Hematopoietic multipotent progenitor cell treated with erythropoietin and hydrocortisone succinate and interleukin-3 and kit ligand, for 4 days (in vitro differentiated cells): ENCODE measurements at regions not wholly inside any gene's neighbourhood (a gene's known extent, or its start where the extent isn't known, plus 50 kb on each side); places are given as distances from the start of the nearest gene placed in this dataset.
"Not testable (repeated sequence)": the region's sequence is repeated elsewhere in the genome, so short reads cannot be mapped to it uniquely, and the experiment has no call there.

ENCODE experiments used
- DNase-seq: peaks from one replicate; pipeline ENCODE4 v3.0.0-alpha.2; 2015

DNA sequence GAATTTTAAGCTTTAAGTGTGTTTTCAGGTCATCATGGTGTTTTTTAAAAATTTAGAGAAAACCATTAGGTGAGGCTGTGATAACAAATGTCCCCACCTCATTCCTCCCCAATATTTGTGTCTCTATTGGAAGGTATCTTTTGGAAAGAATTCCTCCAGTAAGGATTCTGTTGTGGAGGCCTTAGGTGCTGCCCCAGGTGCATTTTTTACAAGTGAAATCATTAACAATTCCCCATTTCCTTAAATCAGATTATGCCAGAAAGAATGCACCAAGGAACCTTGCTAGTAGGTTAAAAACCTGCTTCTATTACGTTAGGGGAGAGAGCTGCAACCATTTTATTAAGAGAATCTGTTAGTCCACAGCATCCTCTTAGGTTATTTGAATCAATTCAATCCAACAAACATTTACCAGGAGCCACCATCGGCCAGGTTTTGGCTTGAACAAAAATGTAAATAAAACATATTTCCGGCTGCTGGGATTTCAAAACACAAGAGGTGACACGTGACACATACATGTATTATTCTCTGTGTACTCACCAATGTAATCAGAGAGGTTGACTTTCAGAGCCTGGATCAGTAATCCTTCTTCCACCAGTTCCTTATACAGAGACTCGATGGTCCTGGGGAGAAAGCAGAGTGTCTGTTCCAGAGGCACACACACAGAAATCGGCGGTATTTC, 112.5 kb upstream of the ASB18 start:
- no peak for DNase-seq

DNA sequence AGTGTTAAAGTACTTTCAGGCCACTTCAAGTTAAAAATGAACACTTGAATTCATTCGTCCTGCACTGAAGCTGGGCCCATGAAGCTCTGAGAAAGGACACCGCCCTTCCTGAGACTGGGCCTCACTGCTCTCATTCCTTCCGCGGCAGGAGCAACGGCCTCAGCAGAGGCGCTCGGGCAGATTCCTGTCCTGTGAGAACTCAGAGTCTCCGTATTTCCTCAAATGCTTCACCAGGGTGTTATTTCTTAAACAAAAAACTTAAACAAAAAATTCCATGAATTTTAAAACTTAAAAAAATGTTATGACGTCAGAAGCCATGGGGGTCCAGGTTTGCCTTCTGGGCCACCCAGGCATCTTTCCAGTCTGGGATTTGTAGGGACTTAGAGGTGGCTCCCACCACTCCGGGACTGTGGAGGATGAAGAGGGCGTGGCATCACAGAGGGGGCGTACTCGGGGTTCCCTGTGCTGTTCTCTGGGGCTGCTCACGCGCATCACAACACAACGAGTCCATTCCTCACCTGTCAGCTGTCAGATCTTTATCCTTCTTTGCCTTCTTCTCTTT, 115.9 kb upstream of the ASB18 start:
- DNase-seq, result no peak

DNA sequence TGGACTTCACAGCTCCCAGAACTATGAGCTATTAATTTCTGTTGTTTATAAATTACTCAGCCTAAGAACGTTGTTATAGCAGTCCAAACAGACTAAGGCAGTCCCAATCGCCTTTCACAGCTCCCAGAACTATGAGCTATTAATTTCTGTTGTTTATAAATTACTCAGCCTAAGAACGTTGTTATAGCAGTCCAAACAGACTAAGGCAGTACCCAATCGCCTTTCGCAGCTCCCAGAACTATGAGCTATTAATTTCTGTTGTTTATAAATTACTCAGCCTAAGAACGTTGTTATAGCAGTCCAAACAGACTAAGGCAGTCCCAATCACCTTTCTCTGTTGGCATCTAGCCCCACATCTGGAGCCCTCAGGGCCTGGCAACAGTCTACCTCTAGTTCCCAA, 117.0 kb upstream of the ASB18 start:
- not testable (repeated sequence) for DNase-seq

DNA sequence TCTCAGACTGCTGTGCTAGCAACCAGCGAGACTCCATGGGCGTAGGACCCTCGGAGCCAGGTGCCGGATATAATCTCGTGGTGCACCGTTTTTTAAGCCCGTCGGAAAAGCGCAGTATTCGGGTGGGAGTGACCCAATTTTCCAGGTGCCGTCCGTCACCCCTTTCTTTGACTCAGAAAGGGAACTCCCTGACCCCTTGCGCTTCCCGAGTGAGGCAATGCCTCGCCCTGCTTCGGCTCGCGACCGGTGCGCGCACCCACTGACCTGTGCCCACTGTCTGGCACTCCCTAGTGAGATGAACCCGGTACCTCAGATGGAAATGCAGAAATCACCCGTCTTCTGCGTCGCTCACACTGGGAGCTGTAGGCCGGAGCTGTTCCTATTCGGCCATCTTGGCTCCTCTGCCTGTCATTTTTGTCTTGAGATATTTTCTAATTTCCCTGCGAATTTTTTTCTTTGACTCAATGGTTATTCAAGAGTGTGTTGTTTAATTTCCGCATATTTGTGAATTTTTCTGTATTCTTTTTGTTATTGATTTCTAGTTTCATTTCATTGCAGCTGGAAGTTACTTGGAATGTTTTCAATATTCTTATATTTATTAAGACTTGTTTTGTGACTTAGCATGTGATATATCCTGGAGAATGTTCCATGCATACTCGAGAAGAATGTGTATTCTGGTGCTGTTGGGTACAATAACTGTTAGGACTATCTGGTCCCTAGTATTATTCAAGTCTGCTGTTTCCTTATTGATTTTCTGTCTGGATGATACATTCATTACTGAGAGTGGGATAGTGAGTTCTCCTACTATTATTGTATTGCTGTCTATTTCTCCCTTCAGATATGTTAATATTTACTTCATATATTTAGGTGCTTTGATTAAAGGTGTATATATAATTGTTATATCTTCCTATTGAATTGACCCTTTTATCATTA, 125.3 kb upstream of the ASB18 start:
- not testable (repeated sequence) for DNase-seq

DNA sequence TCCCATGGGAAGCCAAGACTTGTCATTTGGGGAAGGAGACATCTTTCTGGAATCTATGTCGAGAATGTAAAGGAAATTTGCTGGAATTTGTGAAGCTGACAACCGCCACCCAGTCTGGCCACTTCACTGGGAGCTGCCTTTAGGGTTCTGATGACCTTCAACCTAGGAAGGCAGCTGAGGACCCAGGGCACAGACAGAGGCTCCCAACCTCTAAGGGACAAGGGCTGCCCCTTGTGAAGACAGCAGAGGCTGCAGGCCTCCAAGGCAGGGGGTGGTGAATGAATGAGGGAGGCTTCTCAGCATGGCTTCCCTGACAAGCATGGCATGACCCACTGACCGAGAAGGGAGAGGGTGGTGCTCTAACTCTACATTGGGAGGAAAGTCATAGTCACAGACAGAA, 128.9 kb upstream of the ASB18 start:
- no peak for DNase-seq

DNA sequence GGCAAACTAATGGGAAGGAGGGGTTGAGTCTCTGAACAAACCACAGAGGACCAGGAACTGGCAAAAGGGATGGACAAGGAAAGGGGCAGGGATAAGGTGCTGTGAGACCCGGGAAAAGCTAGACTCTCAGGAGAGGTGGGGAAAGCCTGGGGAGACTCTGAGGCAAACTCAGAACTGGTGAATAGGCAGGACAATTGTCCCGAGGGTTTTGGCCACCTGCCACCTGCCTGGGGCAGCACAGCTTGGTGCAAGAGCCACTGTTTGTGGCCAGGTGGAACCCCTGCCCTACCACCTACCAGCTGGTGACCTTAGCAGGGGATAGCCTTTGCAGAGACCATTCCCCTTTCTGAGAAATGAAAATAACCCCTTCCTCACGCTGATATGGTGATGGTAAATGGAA, 129.4 kb upstream of the ASB18 start:
- no peak for DNase-seq

DNA sequence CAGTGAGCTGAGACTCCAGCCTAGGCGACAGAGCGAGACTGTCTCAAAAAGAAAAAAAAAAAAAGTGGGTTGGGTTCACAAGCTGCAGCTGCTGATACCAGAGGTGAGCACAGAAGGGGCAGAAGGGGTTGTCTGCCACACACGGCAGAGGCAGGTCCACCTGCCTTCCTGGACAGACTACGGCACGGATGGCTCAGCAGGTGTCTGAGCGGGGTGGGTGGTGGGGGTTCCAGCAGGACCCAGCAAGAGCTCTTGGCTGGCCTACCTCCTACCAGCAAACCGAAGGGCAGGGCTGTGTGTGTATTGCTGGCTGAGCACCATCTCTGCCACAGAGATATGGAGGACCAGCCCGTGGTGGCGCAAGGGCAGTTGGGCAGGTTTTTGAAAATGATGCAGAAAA, 130.4 kb upstream of the ASB18 start:
- DNase-seq, result no peak

DNA sequence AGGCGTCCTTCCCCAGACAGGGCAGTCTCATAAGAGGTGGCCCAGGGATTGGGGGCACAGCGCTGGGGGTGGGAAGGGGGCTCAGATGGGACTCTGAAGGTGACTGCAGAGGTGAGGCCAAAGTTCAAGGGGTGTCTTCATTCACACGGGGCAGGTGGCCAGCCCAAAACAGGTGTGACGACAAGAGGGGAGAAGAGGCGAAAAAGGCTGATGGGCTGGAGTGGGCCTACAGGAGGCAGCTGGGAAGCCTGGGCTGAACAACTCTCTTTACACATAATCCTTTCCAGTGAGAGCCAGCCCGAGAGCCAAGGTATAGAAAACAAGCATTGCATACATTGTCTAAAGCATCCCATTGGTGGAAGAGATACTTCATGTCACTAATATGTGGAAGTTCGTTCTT, 130.9 kb upstream of the ASB18 start:
- DNase-seq, result no peak

DNA sequence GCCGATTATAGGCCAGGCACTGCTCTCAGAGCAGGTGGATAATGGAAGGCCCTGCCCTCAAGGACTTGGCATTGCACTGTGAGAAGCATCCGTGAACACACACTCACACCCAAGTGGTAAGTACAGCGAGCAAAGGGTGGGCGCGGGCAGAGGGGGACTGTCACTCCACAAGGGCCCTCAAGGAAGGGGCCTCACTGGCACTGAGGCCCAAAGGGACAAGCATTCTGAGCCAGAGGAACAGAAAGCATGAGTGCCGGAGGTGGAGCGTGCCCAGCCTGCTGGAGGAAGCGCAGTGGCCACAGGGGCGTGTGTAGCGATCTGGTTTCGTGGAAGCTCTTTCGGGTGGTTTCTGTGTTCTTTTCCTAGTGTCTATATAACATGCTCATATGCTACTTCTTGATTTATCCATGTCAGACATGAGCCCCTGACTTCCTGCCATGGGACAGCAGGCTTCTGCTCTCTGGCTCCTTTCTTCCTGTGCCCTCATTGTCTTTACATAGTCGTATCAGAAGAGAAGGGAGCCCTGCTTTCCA, 132.7 kb upstream of the ASB18 start:
- no peak for DNase-seq

DNA sequence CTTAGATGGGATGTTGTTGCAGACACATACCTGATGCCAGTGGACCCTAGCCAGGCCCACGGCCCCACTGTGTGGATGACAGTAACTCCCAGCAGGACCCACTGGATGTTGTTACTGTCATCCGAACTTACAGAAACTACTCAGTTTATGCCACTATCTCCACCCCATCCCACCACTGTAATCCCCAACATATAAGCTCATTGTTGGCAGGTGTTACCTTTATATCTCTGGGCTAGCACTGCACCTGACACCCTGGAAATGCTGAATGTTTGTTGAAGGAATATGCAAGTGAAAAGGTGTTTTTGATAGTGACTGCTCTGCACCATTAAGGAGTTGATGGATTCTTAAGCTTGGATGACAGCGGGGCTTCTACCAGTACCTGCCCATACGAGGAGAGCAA, 133.5 kb upstream of the ASB18 start:
- DNase-seq, result no peak

DNA sequence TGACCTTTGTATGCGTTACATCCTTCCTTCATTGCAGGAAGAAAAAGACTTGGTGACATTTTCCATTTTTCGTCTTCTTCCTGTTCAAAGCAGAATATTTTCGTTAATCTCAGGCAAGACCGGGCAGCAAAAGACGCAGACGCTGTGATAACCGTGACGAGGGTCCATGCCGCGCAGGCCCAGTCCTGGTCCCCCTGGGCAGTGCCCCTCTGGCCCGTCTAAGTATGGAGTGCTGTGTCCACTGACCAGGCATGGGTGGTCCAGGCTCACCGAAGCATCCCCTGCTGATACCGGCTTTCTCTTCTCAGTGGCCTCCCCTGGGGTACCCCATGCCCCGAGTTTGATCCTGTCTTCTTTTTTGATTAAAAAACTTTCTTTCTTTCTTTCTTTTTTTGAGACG, 135.2 kb upstream of the ASB18 start:
- no peak for DNase-seq

DNA sequence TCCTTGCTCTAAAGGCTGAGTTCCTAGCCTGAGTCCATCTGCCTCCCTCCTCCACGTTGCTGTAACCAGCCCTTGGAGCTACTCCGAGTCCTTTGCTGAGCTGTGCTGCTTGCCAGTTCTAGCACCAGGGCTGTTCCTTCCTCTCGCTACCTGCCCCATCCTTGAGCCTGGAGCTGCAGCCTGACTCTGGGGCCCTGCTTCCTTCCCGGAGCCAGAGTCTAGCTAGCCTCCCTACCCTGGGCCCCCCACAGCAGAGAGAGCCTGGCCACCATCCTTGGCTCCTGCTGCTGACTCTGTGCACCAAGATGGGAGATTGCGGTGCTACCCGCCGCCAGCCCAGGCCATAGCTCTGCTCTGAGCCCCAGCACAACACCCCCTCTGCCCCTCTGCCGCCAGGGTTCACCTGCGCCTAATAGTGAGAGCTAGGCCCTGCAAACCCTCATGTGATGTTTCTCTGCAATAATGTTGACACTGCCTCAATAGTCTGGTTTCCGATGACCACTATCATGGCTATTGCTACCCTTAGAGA, 135.9 kb upstream of the ASB18 start:
- DNase-seq, result no peak

DNA sequence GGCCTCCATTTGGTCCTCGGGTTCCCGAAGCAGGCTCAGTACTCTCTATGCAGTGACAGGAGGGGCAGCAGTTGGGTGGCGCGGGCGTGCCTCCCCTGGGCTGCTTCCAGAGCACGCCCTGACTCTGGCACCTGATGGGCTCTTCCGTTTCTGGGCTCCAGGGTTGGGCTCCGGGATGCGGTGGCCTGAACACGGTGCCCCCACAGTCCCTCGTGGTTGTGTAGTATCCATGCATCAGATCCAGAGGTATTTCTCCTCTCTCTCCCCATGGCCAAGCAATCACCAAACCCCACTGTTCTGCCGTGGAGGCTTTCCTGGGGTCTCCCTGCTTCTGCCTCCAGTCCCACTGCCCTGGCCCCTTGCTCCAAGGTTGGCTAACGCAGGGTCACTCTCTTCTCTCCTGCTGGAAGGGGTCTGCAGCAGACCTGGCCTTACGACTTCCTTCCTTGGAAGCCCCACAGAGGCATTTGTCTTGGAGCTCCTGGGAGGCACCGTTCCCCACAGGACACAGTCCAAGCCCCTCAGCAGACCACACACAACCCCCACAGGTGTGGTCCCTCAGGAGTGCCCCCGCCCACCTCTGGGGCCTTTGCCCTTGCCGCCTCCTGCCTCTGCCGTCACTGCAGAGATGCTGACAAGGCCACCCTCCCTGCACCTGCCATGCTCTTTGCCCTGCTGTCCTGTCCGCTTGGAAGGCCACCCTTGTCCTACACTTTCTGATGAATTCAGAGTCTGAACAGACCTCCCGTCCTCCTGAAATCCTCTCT, 136.6 kb upstream of the ASB18 start:
- DNase-seq, result no peak

DNA sequence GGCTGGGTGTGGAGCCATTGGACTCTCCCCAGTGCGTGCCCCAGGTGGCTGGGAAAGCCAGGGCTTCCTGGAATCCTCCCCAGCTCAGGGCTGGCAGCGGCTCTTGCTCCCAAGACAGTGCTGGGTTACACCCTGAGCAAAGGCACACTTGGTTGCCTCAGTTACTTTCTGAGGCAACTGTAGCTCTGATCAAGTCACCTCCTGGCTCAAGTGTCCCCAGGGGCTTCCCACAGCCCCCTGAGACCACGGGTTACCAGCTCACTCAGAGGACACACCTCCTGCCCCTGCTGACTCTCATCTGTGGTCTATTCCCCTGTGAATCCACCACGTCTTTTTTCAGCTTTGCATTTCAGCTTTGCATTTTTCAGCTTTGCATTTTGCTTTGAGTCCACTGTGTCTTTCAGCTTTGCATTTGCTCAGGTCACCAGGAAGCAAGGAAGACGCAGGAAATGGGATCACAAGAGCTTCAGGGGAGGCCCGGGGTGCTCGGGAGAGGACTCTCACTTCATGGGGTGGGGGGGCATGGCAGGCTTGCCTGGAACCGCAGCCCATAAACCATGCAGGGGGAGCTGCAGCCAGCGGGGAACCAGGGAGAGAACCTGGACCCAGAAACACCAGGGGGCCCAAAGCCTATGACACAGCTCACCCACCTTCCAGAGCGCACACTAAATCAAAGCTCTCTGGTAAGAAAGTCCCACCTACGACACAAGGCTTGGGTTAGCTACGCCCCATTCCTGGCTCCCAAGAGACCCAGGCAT, 138.0 kb upstream of the ASB18 start:
- DNase-seq, result no peak

DNA sequence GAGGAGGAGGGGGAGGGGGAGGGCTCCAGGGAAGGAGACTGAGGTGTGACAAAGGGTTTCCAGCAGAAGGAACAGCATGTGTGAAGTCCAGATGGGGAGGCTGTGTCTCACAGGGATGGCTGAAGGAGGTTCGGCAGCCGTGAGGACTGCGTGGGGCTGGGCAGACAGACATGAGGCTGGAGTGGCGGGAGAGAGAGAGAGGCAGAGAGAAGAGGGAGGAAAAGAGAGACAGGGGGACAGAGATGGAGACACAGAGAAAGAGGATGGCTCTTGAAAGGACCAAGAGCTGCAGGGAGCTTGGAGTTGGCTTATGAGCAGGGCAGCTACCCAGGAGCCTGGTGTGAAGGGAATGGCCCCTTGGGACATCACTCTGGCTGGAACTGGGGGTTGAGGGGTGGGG, 138.9 kb upstream of the ASB18 start:
- DNase-seq, result no peak

DNA sequence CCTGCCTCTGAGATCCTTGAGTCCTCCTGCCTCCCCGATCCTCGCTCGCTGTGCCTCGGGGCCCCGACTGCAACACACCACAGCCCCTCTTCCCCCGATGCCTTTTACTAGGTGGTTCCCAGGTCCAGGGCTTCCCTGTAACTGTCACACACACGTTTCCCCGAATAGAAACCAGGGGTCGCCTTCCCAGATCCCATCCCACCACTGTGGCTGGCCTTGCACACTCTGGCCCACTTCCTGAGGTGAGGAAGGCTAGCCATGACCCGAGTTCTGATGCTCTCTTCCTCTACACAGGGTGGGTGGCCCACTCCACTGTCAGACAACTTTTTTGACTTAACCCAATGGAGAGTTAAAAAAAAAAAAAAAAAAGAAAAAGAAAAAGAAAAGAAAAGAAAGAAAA, 139.6 kb upstream of the ASB18 start:
- no peak for DNase-seq

DNA sequence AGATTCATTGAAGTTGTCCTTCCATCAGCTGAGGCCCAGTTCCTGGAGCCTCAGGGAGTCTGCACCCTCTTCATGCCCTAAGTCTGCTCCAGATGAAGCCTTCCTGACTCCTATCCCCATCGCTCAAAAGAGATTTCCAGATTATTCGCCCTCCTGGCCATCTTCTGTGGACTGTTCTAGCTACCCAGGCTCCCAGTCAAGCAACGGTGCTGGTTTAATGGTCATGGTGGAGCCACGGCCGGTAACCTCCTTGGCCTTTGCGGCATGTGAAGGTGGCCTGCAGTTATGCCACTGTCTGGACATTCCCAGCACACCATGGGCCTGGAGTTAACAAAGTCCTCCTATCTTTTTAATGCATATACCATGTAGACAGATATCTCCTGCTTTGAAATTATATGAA, 140.1 kb upstream of the ASB18 start:
- no peak for DNase-seq

DNA sequence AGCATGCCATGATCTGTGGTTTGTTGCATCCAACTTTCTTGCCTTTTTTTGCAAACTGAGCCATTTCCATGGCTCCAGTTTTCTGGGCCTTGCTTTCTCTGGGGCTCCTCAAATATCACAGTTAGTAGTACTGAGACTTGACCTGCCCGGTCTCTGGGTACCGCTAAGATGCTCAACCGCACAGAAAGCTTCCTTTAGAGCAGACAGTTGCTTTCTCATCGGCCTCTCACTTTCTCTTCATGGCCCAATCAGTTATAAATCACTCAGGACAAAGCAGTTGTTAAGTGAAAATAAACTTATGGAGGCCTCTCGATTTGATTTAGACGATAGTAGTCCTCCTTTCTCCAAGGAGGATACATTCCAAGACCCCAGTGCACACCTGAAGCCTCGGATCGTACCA, 141.2 kb upstream of the ASB18 start:
- DNase-seq, result no peak

DNA sequence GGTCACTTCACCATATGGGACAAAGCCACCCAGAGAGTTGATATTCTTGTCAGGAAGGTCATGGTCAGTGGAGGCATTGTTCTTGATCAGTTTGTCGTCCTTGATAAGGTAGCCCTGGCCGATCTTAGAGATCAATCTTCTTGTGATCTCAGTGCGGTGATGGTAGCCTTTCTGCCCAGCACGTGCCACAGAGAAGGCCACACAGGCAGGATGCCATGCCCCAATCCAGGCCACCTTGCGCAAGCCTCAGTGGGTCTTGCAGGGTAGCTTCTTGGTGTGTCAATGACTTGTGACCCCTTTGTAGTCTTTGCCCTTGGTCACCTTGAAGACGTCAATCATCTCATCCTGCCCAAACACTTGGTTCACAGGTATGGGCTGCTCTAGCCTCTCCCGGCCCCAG, 143.9 kb upstream of the ASB18 start:
- no peak for DNase-seq

DNA sequence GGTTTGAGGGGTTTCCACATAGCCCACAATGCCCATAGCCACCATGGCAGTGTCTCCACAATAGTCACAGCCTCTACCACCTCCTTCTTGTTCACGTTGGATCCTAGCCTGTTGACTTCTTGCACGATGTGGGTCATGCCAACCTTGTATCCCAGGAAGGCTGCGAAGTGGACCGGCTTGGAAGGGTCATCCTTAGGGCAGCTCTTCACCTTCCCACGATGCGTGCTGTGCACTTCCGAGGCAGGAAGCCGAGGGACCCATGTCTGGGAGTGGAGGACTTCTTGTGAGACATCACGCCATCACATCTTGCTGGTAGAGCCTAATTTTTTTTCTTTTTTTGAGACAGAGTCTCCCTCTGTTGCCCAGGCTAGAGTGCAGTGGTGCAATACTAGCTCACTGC, 144.6 kb upstream of the ASB18 start:
- DNase-seq, result no peak

DNA sequence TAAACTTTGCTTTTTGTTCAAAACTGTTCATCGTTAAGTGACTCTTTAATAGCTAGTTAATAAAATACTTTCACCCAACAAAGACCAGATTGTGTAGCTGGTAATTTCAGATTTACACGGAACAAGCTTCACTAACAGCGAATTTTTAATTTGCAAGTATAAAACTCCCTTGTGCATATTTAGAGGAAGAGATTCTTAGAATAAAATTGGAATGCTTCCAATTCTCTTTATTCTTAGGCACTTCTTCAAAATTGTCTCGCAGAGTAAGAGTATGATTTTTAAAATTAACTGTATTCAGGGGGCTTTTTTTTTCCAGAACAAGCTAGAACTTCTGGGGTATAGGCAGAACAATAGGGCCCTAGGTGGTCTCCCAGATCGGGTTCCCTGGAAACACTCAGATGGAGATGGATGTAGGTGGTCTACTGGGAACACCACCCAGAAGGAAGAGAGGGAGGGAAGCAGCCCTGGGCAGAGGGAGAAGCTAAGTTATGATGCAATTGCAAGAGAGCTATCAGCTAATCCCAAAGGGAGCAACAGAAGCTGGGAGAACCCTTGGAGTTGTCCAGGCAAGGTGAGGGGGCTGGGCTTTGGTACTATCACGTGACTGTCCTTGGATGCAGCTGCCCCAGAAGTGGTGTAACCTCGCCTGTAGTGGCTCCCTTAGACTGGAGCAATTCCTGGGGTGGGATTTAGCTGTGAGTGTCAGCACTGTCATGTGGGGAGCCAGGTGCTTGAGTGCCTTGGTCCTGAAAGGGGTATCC, 151.7 kb upstream of the ASB18 start:
- no peak for DNase-seq
